HCT116 (cell line): ENCODE measurements at regions not wholly inside any gene's neighbourhood (a gene's known extent, or its start where the extent isn't known, plus 50 kb on each side); places are given as distances from the start of the nearest gene placed in this dataset.

Experiments used
- ATAC-seq: fragments of 200-7000 bp; cut with Tn5 transposase; 2 replicates; pipeline ENCODE4 v1.9.1; 2020; ENCODE audit warnings: mild to moderate bottlenecking, moderate library complexity
- BruUV-seq: library from RNA; stranded (reverse); fragments of 400-500 nt; replicated peaks from 2 replicates; lab custom pipeline; 2021; lab: Mats Ljungman, UMichigan
- CTCF ChIA-PET: fragments of 300-600 bp; sonication (Branson Sonifier 250); formaldehyde crosslinking; loops from one replicate; lab custom pipeline; 2021; ENCODE audit warnings: antibody characterized with exemption; lab: Charles Lee
- POLR2A ChIA-PET: fragments of 300-600, 350-600 bp; sonication (Branson Sonifier 250); formaldehyde crosslinking; loops from one replicate; lab custom pipeline; 2021; ENCODE audit warnings: antibody characterized with exemption; lab: Charles Lee
- RAD21 ChIA-PET, 2 experiments: fragments of 300-600 bp; sonication (Branson Sonifier 250); formaldehyde crosslinking; loops; one replicate each; lab custom pipeline; 2023; ENCODE audit warnings: low total read pairs in 2 of 2; ENCODE audit not compliant: uncharacterized antibody in 2 of 2, unreplicated experiment in 2 of 2, low non-redundant PET in 1 of 2; lab: Charles Lee
- DNase-seq: peaks from one replicate; pipeline ENCODE4 v3.0.0-alpha.2; 2010; ENCODE audit warnings: low read depth, low spot score
- H2AFZ ChIP-seq: fragments of 200-600 bp; shearing (Covaris generic), sonication (generic); 2 replicates; pipeline ENCODE4 v1.6.1; 2017; ENCODE audit warnings: low read depth, mixed run types, mixed read lengths, antibody characterized with exemption, low read length; ENCODE audit not compliant: poor library complexity, severe bottlenecking
- H3K27ac ChIP-seq: 2 replicates; pipeline ENCODE4 v1.5.1; 2012; ENCODE audit warnings: low read depth, low read length
- H3K27me3 ChIP-seq: fragments of 200-600 bp; sonication (generic); 2 replicates; pipeline ENCODE4 v1.6.1; 2016; ENCODE audit warnings: mixed run types, low read length, mixed read lengths; ENCODE audit not compliant: insufficient read depth
- H3K36me3 ChIP-seq, 2 experiments: fragments of 200-500 bp in 1 of 2; fragments of 200-600 bp in 1 of 2; sonication (Bioruptor generic) in 1 of 2; sonication (generic) in 1 of 2; 2 replicates each; pipeline versions ENCODE4 v1.5.1 to v1.6.1; 2014 to 2016; ENCODE audit warnings: low read length in 2 of 2, inconsistent platforms in 1 of 2, mixed read lengths in 1 of 2, mixed run types in 1 of 2; ENCODE audit not compliant: insufficient read depth in 2 of 2, control insufficient read depth in 1 of 2
- H3K4me1 ChIP-seq, 2 experiments: fragments of 200-600 bp in 1 of 2; sonication (generic) in 1 of 2; 2 replicates each; pipeline versions ENCODE4 v1.5.1 to v1.6.1; 2012 to 2017; ENCODE audit warnings: low read length in 2 of 2, inconsistent platforms in 1 of 2, mild to moderate bottlenecking in 1 of 2, mixed read lengths in 1 of 2, mixed run types in 1 of 2, moderate library complexity in 1 of 2; ENCODE audit not compliant: insufficient read depth in 2 of 2, control insufficient read depth in 1 of 2
- H3K4me2 ChIP-seq: fragments of 200-600 bp; sonication (generic); 2 replicates; pipeline ENCODE4 v1.6.1; 2017; ENCODE audit warnings: mixed run types, low read length, mixed read lengths
- H3K4me3 ChIP-seq, 2 experiments: fragments of 200-600 bp in 1 of 2; sonication (generic) in 1 of 2; replicated peaks in 1 of 2; 2 replicates each; pipeline ENCODE4 v1.5.1; 2011 to 2016; ENCODE audit warnings: low read length in 2 of 2, control low read depth in 1 of 2, low read depth in 1 of 2, mild to moderate bottlenecking in 1 of 2, mixed read lengths in 1 of 2, mixed run types in 1 of 2
- H3K79me2 ChIP-seq: fragments of 200-600 bp; sonication (generic); 2 replicates; pipeline ENCODE4 v1.6.1; 2017; ENCODE audit warnings: mild to moderate bottlenecking, mixed run types, low read length, moderate library complexity, mixed read lengths; ENCODE audit not compliant: insufficient read depth
- H3K9ac ChIP-seq: fragments of 200-600 bp; sonication (generic); 2 replicates; pipeline ENCODE4 v1.6.1; 2016; ENCODE audit warnings: low read length, mixed read lengths
- H3K9me2 ChIP-seq: fragments of 200-600 bp; sonication (generic), shearing (Covaris generic); 2 replicates; pipeline ENCODE4 v1.6.1; 2017; ENCODE audit warnings: mixed run types, mild to moderate bottlenecking, moderate library complexity; ENCODE audit not compliant: insufficient read depth
- H3K9me3 ChIP-seq, 2 experiments: fragments of 200-500 bp in 1 of 2; fragments of 200-600 bp in 1 of 2; sonication (Bioruptor generic) in 1 of 2; sonication (generic) in 1 of 2; 2 replicates each; pipeline ENCODE4 v1.6.1; 2014 to 2017; ENCODE audit warnings: low read length in 2 of 2, mixed read lengths in 2 of 2, inconsistent platforms in 1 of 2, low read depth in 1 of 2, mild to moderate bottlenecking in 1 of 2, mixed run types in 1 of 2, moderate library complexity in 1 of 2; ENCODE audit not compliant: control insufficient read depth in 1 of 2, insufficient read depth in 1 of 2
- H4K20me1 ChIP-seq: fragments of 200-600 bp; sonication (generic), shearing (Covaris generic); 2 replicates; pipeline ENCODE4 v1.6.1; 2017; ENCODE audit warnings: mixed run types, mild to moderate bottlenecking, moderate library complexity; ENCODE audit not compliant: insufficient read depth
- CBX3 ChIP-seq: IDR thresholded peaks from 2 replicates; pipeline ENCODE4 v1.6.1; 2012; ENCODE audit warnings: low read depth
- EGR1 ChIP-seq: IDR thresholded peaks from 2 replicates; pipeline ENCODE4 v1.6.1; 2012; ENCODE audit warnings: low read depth
- ELF1 ChIP-seq: IDR thresholded peaks from 2 replicates; pipeline ENCODE4 v1.6.1; 2012; ENCODE audit warnings: low read depth, borderline replicate concordance
- EZH2 ChIP-seq: fragments of 200-600 bp; sonication (generic); IDR thresholded peaks from 2 replicates; pipeline ENCODE4 v1.6.1; 2017; ENCODE audit warnings: antibody characterized with exemption, mixed run types
- JUND ChIP-seq: IDR thresholded peaks from 2 replicates; pipeline ENCODE4 v1.6.1; 2012
- POLR2A ChIP-seq: IDR thresholded peaks from 2 replicates; pipeline ENCODE4 v1.7.0; 2011; ENCODE audit warnings: borderline replicate concordance; ENCODE audit not compliant: insufficient read depth, insufficient read length; ENCODE audit errors: extremely low read depth
- RAD21 ChIP-seq: IDR thresholded peaks from 2 replicates; pipeline ENCODE4 v1.6.1; 2012; ENCODE audit warnings: low read depth, mild to moderate bottlenecking
- SIN3A ChIP-seq: IDR thresholded peaks from 2 replicates; pipeline ENCODE4 v1.6.1; 2012; ENCODE audit warnings: low read depth
- intact Hi-C: fragments of 100-400 bp; cut with micrococcal nuclease; formaldehyde crosslinking; loops from 2 replicates; pipeline ENCODE4 v1.10.0; 2022
- TF ChIP-seq, protein P1 (sequence below), 3 experiments: fragments of 200-600 bp in 1 of 3; sonication (generic) in 1 of 3; IDR thresholded peaks in 2 of 3; conservative IDR thresholded peaks in 1 of 3; 2 replicates each; pipeline ENCODE4 v1.5.1; 2012 to 2017; ENCODE audit warnings: low read depth in 2 of 3, low read length in 2 of 3, antibody characterized with exemption in 1 of 3, borderline replicate concordance in 1 of 3, control low read depth in 1 of 3, mild to moderate bottlenecking in 1 of 3, mixed read lengths in 1 of 3, mixed run types in 1 of 3, moderate library complexity in 1 of 3; ENCODE audit not compliant: insufficient read depth in 1 of 3
- TF ChIP-seq, protein P2 (sequence below): IDR thresholded peaks from 2 replicates; pipeline ENCODE4 v1.6.1; 2012
- TF ChIP-seq, protein P3 (sequence below): IDR thresholded peaks from 2 replicates; pipeline ENCODE4 v1.6.1; 2012; ENCODE audit warnings: low read depth
- TF ChIP-seq, protein P4 (sequence below): IDR thresholded peaks from 2 replicates; pipeline ENCODE4 v1.6.1; 2011; ENCODE audit warnings: mild to moderate bottlenecking, low read length, moderate library complexity; ENCODE audit not compliant: insufficient replicate concordance; ENCODE audit errors: extremely low read depth

DNA sequence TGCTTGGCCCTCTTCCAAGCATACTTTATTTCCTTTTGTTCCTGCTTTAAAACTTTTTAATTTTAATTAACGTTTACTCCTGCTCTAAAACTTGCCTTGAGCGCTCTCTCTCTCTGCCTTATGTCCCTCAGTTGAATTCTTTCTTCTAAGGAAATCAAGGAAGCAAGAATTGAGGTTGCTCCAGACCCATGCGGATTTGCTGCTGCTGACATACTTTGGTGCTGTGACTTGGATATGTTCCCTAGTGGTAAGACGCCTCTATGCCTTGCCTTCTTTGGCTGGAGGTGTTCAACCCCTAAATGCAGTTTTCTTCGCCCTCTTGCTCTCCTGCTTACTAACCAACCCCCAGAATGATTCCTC is 148.1 kb downstream of the ADSS2 start (continued):
- TF ChIP-seq, protein P1, sequence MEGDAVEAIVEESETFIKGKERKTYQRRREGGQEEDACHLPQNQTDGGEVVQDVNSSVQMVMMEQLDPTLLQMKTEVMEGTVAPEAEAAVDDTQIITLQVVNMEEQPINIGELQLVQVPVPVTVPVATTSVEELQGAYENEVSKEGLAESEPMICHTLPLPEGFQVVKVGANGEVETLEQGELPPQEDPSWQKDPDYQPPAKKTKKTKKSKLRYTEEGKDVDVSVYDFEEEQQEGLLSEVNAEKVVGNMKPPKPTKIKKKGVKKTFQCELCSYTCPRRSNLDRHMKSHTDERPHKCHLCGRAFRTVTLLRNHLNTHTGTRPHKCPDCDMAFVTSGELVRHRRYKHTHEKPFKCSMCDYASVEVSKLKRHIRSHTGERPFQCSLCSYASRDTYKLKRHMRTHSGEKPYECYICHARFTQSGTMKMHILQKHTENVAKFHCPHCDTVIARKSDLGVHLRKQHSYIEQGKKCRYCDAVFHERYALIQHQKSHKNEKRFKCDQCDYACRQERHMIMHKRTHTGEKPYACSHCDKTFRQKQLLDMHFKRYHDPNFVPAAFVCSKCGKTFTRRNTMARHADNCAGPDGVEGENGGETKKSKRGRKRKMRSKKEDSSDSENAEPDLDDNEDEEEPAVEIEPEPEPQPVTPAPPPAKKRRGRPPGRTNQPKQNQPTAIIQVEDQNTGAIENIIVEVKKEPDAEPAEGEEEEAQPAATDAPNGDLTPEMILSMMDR (IDR thresholded peaks at IDR 0.05 in 2 of 3, conservative IDR thresholded peaks at IDR 0.05 in 1 of 3; ENCODE audit: borderline replicate concordance in 1 of 3, insufficient read depth in 1 of 3, low read depth in 2 of 3, low read length in 2 of 3), result no peak
- no peak for TF ChIP-seq ELF1

DNA sequence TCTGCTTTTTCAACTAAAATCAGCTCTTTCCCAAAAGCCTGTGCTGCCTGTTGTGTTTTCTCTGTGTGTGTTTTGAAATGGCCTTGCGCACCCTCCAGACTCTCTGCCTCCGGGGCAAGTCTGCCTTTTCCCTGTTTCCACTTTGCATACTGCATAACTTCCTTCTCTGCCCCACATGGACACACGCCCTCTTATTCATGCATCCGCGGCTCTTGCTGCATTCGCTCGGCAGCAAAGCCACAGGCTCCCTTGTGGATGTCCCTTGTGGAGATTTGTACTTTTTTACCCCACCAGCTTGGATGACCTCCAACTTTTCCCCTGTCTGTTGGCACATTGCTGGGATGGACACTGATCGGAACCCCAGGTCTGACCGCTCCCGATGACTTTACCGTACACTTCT is 147.6 kb downstream of the ADSS2 start:
- Histone ChIP-seq H3K9me2 (no peaks in the 10 kb centered on the region), H3K4me3 (no peak overlapping the region), H4K20me1 (no peaks in the 10 kb centered on the region), H2AFZ (no peak overlapping the region), H3K4me2 (no peak overlapping the region), H3K79me2 (no peaks in the 10 kb centered on the region), H3K36me3 (no peaks in the 10 kb centered on the region), H3K27me3 (no peaks in the 10 kb centered on the region), H3K9ac (no peak overlapping the region), H3K4me1 (peaks cover 0 to 23% of the 10 kb centered on the region in 2 experiments; a peak in 2 of 4 replicates), H3K27ac (no peak overlapping the region)
- POLR2A ChIA-PET, result no interaction called here
- ATAC-seq (no peak), DNase-seq (no peak)
- RAD21 ChIA-PET, result no interaction called here
- CTCF ChIA-PET, result no interaction called here
- intact Hi-C loops, result no loop called here
- no TSS peak for BruUV-seq
- TF ChIP-seq JUND (no peak), ELF1 (no peak), POLR2A (no peak), CBX3 (no peak), EZH2 (no peak), SIN3A (no peak), EGR1 (no peak), RAD21 (no peak)
- TF ChIP-seq, protein P2, sequence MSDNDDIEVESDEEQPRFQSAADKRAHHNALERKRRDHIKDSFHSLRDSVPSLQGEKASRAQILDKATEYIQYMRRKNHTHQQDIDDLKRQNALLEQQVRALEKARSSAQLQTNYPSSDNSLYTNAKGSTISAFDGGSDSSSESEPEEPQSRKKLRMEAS, result no peak
- TF ChIP-seq, protein P3, sequence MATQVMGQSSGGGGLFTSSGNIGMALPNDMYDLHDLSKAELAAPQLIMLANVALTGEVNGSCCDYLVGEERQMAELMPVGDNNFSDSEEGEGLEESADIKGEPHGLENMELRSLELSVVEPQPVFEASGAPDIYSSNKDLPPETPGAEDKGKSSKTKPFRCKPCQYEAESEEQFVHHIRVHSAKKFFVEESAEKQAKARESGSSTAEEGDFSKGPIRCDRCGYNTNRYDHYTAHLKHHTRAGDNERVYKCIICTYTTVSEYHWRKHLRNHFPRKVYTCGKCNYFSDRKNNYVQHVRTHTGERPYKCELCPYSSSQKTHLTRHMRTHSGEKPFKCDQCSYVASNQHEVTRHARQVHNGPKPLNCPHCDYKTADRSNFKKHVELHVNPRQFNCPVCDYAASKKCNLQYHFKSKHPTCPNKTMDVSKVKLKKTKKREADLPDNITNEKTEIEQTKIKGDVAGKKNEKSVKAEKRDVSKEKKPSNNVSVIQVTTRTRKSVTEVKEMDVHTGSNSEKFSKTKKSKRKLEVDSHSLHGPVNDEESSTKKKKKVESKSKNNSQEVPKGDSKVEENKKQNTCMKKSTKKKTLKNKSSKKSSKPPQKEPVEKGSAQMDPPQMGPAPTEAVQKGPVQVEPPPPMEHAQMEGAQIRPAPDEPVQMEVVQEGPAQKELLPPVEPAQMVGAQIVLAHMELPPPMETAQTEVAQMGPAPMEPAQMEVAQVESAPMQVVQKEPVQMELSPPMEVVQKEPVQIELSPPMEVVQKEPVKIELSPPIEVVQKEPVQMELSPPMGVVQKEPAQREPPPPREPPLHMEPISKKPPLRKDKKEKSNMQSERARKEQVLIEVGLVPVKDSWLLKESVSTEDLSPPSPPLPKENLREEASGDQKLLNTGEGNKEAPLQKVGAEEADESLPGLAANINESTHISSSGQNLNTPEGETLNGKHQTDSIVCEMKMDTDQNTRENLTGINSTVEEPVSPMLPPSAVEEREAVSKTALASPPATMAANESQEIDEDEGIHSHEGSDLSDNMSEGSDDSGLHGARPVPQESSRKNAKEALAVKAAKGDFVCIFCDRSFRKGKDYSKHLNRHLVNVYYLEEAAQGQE, result no peak
- TF ChIP-seq, protein P4, sequence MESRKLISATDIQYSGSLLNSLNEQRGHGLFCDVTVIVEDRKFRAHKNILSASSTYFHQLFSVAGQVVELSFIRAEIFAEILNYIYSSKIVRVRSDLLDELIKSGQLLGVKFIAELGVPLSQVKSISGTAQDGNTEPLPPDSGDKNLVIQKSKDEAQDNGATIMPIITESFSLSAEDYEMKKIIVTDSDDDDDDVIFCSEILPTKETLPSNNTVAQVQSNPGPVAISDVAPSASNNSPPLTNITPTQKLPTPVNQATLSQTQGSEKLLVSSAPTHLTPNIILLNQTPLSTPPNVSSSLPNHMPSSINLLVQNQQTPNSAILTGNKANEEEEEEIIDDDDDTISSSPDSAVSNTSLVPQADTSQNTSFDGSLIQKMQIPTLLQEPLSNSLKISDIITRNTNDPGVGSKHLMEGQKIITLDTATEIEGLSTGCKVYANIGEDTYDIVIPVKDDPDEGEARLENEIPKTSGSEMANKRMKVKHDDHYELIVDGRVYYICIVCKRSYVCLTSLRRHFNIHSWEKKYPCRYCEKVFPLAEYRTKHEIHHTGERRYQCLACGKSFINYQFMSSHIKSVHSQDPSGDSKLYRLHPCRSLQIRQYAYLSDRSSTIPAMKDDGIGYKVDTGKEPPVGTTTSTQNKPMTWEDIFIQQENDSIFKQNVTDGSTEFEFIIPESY, result no peak
- TF ChIP-seq, all 23 proteins: peak for 0
- H3K9me3 ChIP-seq, result no peaks in the 10 kb centered on the region
